GM23338 (cell line): ENCODE measurements at regions not wholly inside any gene's neighbourhood (a gene's known extent, or its start where the extent isn't known, plus 50 kb on each side); places are given as distances from the start of the nearest gene placed in this dataset.

Experiments
- ATAC-seq: fragments of 200-7000 bp; cut with Tn5 transposase; 3 replicates; pipeline ENCODE4 v1.9.1; 2020
- DNase-seq: peaks from one replicate; pipeline ENCODE4 v3.0.0-alpha.2; 2015; ENCODE audit warnings: low spot score
- H2AFZ ChIP-seq: fragments of 200-600 bp; sonication (generic); 2 replicates; pipeline ENCODE4 v1.8.0; 2016; ENCODE audit warnings: antibody characterized with exemption, mild to moderate bottlenecking, moderate library complexity
- H3F3A ChIP-seq: fragments of 200-600 bp; sonication (generic); replicated peaks from 2 replicates; pipeline ENCODE4 v1.8.0; 2017; ENCODE audit warnings: antibody characterized with exemption, mixed run types, low read depth
- H3K27ac ChIP-seq: fragments of 200-600 bp; sonication (generic); 2 replicates; pipeline ENCODE4 v1.6.1; 2016; ENCODE audit warnings: low read depth
- H3K27me3 ChIP-seq: fragments of 200-600 bp; sonication (generic); 2 replicates; pipeline ENCODE4 v1.8.0; 2016; ENCODE audit warnings: mild to moderate bottlenecking, mixed run types, moderate library complexity; ENCODE audit not compliant: insufficient read depth
- H3K36me3 ChIP-seq: fragments of 200-600 bp; sonication (generic); 2 replicates; pipeline ENCODE4 v1.8.0; 2016; ENCODE audit warnings: mild to moderate bottlenecking; ENCODE audit not compliant: insufficient read depth
- H3K4me1 ChIP-seq: fragments of 200-600 bp; sonication (generic); 2 replicates; pipeline ENCODE4 v1.8.0; 2016; ENCODE audit warnings: mild to moderate bottlenecking, moderate library complexity; ENCODE audit not compliant: insufficient read depth
- H3K4me2 ChIP-seq: fragments of 200-600 bp; sonication (generic); 2 replicates; pipeline ENCODE4 v1.7.1; 2017; ENCODE audit warnings: mixed run types
- H3K4me3 ChIP-seq: fragments of 200-600 bp; sonication (generic); 2 replicates; pipeline ENCODE4 v1.6.1; 2016; ENCODE audit warnings: mixed run types
- H3K79me2 ChIP-seq: fragments of 200-600 bp; sonication (generic); replicated peaks from 2 replicates; pipeline ENCODE4 v1.8.0; 2017; ENCODE audit warnings: mild to moderate bottlenecking; ENCODE audit not compliant: insufficient read depth
- H3K9me2 ChIP-seq: fragments of 200-600 bp; sonication (generic); 2 replicates; pipeline ENCODE4 v1.8.0; 2017; ENCODE audit not compliant: insufficient read depth
- H4K20me1 ChIP-seq: fragments of 200-600 bp; sonication (generic); replicated peaks from 2 replicates; pipeline ENCODE4 v1.8.0; 2017; ENCODE audit warnings: mild to moderate bottlenecking; ENCODE audit not compliant: insufficient read depth
- H3K27ac Mint-ChIP-seq: 2 replicates; pipeline ENCODE4 v1.8.0; 2020; ENCODE audit warnings: inconsistent platforms, mild to moderate bottlenecking, moderate library complexity, mixed read lengths
- H3K27me3 Mint-ChIP-seq: 3 replicates; pipeline ENCODE4 v1.8.0; 2022; ENCODE audit warnings: low read depth, mild to moderate bottlenecking, moderate library complexity, mixed read lengths, inconsistent platforms; ENCODE audit not compliant: insufficient read depth, poor library complexity
- H3K36me3 Mint-ChIP-seq: 3 replicates; pipeline ENCODE4 v1.8.0; 2021; ENCODE audit warnings: low read depth, mild to moderate bottlenecking, inconsistent platforms, moderate library complexity, mixed read lengths
- H3K4me1 Mint-ChIP-seq: 3 replicates; pipeline ENCODE4 v1.8.0; 2020; ENCODE audit warnings: mild to moderate bottlenecking, inconsistent platforms, mixed read lengths
- H3K4me3 Mint-ChIP-seq: 3 replicates; pipeline ENCODE4 v1.8.0; 2021; ENCODE audit warnings: moderate library complexity, mild to moderate bottlenecking, inconsistent platforms, mixed read lengths
- H3K9me3 Mint-ChIP-seq: 3 replicates; pipeline ENCODE4 v1.8.0; 2020; ENCODE audit warnings: moderate library complexity, mild to moderate bottlenecking, inconsistent platforms, mixed read lengths
- EZH2 ChIP-seq: fragments of 200-600 bp; sonication (generic); IDR thresholded peaks from one replicate; pipeline ENCODE4 v1.8.0; 2017; ENCODE audit warnings: antibody characterized with exemption, mild to moderate bottlenecking, low read depth; ENCODE audit not compliant: unreplicated experiment
- EZH2phosphoT487 ChIP-seq: fragments of 200-600 bp; sonication (generic); IDR thresholded peaks from one replicate; pipeline ENCODE4 v1.8.1; 2018; ENCODE audit warnings: antibody characterized with exemption; ENCODE audit not compliant: unreplicated experiment
- NANOG ChIP-seq: IDR thresholded peaks from 2 replicates; pipeline ENCODE4 v1.6.1; 2016; ENCODE audit warnings: antibody characterized with exemption, borderline replicate concordance
- POLR2AphosphoS5 ChIP-seq: IDR thresholded peaks from 2 replicates; pipeline ENCODE4 v1.6.1; 2016; ENCODE audit warnings: antibody characterized with exemption, low read depth
- ZNF114 ChIP-seq: fragments of 250-450 bp; sonication (Bioruptor Pico); IDR thresholded peaks from 2 replicates; pipeline ENCODE4 v1.5.0; 2020; ENCODE audit warnings: mild to moderate bottlenecking, moderate library complexity
- ZNF331 ChIP-seq: fragments of 250-450 bp; sonication (Bioruptor Pico); IDR thresholded peaks from 2 replicates; pipeline ENCODE4 v1.5.0; 2020; ENCODE audit warnings: low read depth, mild to moderate bottlenecking, moderate library complexity
- ZNF462 ChIP-seq: fragments of 250-450 bp; sonication (Bioruptor Pico); IDR thresholded peaks from 2 replicates; pipeline ENCODE4 v1.5.0; 2020; ENCODE audit warnings: mild to moderate bottlenecking, moderate library complexity
- TF ChIP-seq, protein P1 (sequence below), 2 experiments: fragments of 200-600 bp in 1 of 2; sonication (generic) in 1 of 2; conservative IDR thresholded peaks; 2 replicates each; pipeline versions ENCODE4 v1.5.1 to v1.6.1; 2016 to 2017; ENCODE audit warnings: antibody characterized with exemption in 2 of 2, low read depth in 2 of 2, mild to moderate bottlenecking in 2 of 2, moderate library complexity in 1 of 2
- TF ChIP-seq, protein P2 (sequence below): IDR thresholded peaks from one replicate; pipeline ENCODE4 v1.6.1; 2018; ENCODE audit warnings: antibody characterized with exemption; ENCODE audit not compliant: unreplicated experiment
- TF ChIP-seq, protein P3 (sequence below): IDR thresholded peaks from 2 replicates; pipeline ENCODE4 v1.6.1; 2016; ENCODE audit warnings: antibody characterized with exemption

DNA sequence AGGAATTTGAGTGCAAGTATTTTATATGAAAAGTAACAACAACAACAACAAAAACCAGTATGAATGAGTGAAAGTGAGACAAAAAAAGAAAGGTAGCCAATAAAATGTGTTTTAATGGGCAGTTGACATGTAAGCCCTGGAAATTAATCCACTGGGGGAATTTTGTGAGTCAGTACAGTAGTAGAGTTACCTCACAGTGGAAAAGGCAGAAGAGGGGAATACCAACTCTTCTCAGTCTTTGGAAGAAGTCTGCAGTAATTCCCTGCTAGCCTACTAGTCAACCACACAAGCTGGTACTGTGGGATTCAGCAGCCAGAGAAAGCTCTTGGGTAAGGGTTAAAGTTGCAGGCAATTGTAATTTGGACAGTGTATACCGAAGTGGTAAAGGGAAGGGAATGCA lies 76.3 kb upstream of the IL15 start:
- peaks cover 3% of the 10 kb centered on the region; the same call in 1 of the 3 replicates for H3K4me1 Mint-ChIP-seq
- no peaks in the 10 kb centered on the region for H4K20me1 ChIP-seq

More for the DNA sequence above, 76.3 kb upstream of the IL15 start:
- H3K27me3 ChIP-seq, result no peaks in the 10 kb centered on the region
- no peaks in the 10 kb centered on the region for H3K36me3 Mint-ChIP-seq
- H3K27ac Mint-ChIP-seq, result no peak overlapping the region
- no peak overlapping the region for H3K4me3 ChIP-seq
- H3K4me3 Mint-ChIP-seq, result no peak overlapping the region
- TF ChIP-seq, protein P1, sequence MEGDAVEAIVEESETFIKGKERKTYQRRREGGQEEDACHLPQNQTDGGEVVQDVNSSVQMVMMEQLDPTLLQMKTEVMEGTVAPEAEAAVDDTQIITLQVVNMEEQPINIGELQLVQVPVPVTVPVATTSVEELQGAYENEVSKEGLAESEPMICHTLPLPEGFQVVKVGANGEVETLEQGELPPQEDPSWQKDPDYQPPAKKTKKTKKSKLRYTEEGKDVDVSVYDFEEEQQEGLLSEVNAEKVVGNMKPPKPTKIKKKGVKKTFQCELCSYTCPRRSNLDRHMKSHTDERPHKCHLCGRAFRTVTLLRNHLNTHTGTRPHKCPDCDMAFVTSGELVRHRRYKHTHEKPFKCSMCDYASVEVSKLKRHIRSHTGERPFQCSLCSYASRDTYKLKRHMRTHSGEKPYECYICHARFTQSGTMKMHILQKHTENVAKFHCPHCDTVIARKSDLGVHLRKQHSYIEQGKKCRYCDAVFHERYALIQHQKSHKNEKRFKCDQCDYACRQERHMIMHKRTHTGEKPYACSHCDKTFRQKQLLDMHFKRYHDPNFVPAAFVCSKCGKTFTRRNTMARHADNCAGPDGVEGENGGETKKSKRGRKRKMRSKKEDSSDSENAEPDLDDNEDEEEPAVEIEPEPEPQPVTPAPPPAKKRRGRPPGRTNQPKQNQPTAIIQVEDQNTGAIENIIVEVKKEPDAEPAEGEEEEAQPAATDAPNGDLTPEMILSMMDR (conservative IDR thresholded peaks at IDR 0.05; ENCODE audit: low read depth in 2 of 2), result no peak
- TF ChIP-seq, protein P2, sequence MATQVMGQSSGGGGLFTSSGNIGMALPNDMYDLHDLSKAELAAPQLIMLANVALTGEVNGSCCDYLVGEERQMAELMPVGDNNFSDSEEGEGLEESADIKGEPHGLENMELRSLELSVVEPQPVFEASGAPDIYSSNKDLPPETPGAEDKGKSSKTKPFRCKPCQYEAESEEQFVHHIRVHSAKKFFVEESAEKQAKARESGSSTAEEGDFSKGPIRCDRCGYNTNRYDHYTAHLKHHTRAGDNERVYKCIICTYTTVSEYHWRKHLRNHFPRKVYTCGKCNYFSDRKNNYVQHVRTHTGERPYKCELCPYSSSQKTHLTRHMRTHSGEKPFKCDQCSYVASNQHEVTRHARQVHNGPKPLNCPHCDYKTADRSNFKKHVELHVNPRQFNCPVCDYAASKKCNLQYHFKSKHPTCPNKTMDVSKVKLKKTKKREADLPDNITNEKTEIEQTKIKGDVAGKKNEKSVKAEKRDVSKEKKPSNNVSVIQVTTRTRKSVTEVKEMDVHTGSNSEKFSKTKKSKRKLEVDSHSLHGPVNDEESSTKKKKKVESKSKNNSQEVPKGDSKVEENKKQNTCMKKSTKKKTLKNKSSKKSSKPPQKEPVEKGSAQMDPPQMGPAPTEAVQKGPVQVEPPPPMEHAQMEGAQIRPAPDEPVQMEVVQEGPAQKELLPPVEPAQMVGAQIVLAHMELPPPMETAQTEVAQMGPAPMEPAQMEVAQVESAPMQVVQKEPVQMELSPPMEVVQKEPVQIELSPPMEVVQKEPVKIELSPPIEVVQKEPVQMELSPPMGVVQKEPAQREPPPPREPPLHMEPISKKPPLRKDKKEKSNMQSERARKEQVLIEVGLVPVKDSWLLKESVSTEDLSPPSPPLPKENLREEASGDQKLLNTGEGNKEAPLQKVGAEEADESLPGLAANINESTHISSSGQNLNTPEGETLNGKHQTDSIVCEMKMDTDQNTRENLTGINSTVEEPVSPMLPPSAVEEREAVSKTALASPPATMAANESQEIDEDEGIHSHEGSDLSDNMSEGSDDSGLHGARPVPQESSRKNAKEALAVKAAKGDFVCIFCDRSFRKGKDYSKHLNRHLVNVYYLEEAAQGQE, result no peak
- TF ChIP-seq POLR2AphosphoS5, result no peak
- no peak for TF ChIP-seq NANOG
- no peak for TF ChIP-seq EZH2phosphoT487
- no peak for TF ChIP-seq EZH2
- TF ChIP-seq ZNF114, result no peak
- TF ChIP-seq, protein P3, sequence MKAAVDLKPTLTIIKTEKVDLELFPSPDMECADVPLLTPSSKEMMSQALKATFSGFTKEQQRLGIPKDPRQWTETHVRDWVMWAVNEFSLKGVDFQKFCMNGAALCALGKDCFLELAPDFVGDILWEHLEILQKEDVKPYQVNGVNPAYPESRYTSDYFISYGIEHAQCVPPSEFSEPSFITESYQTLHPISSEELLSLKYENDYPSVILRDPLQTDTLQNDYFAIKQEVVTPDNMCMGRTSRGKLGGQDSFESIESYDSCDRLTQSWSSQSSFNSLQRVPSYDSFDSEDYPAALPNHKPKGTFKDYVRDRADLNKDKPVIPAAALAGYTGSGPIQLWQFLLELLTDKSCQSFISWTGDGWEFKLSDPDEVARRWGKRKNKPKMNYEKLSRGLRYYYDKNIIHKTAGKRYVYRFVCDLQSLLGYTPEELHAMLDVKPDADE, result no peak
- no peak for TF ChIP-seq ZNF462 (CRISPR knock-in tag)
- TF ChIP-seq ZNF331 (CRISPR knock-in tag), result no peak
- no peaks in the 10 kb centered on the region for H3K4me1 ChIP-seq
- no peaks in the 10 kb centered on the region for H3K36me3 ChIP-seq
- no peaks in the 10 kb centered on the region for H3K9me3 Mint-ChIP-seq
- H2AFZ ChIP-seq, result no peak overlapping the region; the same call in 1 of the 2 replicates
- DNase-seq, result no peak
- H3K79me2 ChIP-seq, result no peaks in the 10 kb centered on the region
- ATAC-seq, result no peak
- no peak overlapping the region for H3K27ac ChIP-seq
- H3K27me3 Mint-ChIP-seq, result no peaks in the 10 kb centered on the region
- H3F3A ChIP-seq, result no peaks in the 10 kb centered on the region
- H3K4me2 ChIP-seq, result no peak overlapping the region
- no peaks in the 10 kb centered on the region for H3K9me2 ChIP-seq
